Epithelial cell of esophagus (primary cell): ENCODE measurements at regions not wholly inside any gene's neighbourhood (a gene's known extent, or its start where the extent isn't known, plus 50 kb on each side); places are given as distances from the start of the nearest gene placed in this dataset.

Experiments used
- DNase-seq: peaks from one replicate; pipeline ENCODE4 v3.0.0; 2010; ENCODE audit warnings: low read depth
- H3K4me3 ChIP-seq: 2 replicates; pipeline ENCODE4 v1.5.1; 2011; ENCODE audit warnings: mild to moderate bottlenecking, low read length, control low read depth
- TF ChIP-seq, protein P1 (sequence below): IDR thresholded peaks from 2 replicates; pipeline ENCODE4 v1.5.1; 2011; ENCODE audit warnings: low read depth, mild to moderate bottlenecking, low read length, control low read depth, inconsistent platforms; ENCODE audit not compliant: insufficient read depth; ENCODE audit errors: missing control alignments

DNA sequence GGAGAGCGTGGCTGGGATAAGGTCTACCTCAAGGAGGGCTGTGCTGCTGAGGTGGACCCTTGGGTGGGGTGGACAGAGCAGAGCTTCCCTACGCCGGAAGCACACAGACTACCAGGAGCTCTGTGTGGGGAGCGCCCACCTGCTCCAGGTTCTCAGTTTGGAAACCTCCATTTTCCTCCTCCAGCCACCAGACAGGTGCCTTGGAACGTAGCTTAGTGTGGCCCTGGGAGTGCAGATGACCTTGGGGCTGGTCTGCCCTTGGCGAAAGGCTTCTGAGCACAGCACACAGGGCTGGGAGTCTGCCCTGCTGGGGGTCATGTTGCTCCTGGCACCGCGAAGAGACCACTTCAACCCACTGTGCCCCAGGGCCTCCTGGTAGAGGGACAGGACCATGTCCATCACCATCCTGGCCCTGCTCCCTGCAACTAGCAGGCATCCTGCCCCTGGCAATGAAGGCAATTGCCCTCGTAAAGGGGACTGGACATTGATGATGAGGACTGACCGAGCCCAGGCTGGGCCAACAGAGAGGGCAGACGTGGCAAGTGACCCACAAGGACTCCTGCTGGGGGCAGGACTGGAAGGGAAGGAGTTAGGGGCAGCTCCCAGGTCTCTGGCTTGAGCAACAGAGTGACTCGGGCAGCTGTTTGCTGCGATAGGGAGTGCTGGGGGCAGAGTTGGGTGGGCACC is 214.7 kb downstream of the CYP26B1 start:
- TF ChIP-seq, protein P1, sequence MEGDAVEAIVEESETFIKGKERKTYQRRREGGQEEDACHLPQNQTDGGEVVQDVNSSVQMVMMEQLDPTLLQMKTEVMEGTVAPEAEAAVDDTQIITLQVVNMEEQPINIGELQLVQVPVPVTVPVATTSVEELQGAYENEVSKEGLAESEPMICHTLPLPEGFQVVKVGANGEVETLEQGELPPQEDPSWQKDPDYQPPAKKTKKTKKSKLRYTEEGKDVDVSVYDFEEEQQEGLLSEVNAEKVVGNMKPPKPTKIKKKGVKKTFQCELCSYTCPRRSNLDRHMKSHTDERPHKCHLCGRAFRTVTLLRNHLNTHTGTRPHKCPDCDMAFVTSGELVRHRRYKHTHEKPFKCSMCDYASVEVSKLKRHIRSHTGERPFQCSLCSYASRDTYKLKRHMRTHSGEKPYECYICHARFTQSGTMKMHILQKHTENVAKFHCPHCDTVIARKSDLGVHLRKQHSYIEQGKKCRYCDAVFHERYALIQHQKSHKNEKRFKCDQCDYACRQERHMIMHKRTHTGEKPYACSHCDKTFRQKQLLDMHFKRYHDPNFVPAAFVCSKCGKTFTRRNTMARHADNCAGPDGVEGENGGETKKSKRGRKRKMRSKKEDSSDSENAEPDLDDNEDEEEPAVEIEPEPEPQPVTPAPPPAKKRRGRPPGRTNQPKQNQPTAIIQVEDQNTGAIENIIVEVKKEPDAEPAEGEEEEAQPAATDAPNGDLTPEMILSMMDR: no peak
- no peak for DNase-seq
- no peak overlapping the region for H3K4me3 ChIP-seq

DNA sequence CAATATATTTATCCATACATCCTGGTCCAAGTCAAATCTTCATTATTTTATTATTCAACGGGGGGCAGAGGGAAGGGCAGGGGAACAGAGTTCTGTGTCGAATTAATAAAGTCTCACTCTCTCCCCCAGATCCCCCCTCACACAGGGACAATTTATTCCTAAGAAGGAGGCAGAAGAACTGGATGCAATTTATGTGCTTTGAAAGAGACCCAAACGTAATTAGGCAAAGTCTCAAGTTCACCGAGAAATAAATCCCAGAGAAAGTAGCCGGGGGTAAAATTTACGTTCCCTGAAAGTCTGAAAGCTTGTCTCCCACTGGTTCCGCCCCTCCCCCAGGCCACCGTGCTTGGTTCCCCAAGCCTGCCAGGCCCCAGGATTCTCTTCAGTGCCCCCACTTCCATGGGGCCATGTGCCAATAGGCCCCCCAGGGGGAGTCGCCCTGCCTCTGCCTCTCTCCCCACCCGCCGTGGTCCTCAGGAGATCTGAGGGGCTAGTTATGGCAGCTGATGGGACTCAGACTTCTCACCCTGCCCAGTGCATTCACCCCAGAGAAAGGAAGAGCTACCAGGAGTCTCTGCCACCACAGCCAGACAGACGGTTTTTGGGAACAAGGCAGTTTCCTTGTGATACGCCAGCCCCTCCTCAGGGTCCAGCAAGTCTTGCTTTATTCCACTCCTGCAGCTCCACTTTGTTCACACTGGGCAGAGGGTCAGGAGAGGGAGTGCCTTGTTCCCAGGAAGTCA is 215.5 kb downstream of the CYP26B1 start:
- H3K4me3 ChIP-seq: no peak overlapping the region
- no peak for DNase-seq
- TF ChIP-seq, protein P1: no peak

DNA sequence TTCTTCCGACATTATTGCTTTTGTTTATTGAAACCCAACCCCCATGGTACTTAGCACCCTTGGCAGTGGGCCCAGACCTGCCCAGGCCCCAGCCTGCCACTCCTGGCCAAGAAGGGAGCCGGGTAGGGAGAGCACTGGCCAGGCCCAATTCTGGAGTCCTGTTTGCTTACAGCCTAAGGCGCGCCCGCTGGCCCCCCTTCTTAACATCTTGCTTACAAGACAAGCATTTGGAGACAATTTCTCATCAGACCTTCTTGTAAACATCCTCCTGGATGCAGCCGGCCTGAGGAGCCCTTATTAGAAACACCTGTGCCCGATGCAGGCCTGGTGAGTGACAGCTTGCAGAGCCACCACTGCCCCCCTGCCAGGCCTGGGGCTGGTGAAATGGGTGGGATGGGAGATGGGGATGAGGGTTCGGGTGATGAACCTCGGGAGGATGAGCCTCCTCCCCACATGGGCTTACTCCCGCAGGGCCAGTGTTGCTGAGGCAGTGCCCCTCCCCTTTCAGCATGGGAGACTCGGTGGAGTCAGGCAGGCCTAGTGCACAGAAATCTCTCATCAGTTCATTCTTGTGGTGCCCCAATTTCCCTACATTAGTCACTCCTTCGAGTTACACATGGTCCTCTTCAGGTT is 217.5 kb downstream of the CYP26B1 start:
- H3K4me3 ChIP-seq: no peak overlapping the region
- DNase-seq: no peak
- TF ChIP-seq, protein P1: no peak

DNA sequence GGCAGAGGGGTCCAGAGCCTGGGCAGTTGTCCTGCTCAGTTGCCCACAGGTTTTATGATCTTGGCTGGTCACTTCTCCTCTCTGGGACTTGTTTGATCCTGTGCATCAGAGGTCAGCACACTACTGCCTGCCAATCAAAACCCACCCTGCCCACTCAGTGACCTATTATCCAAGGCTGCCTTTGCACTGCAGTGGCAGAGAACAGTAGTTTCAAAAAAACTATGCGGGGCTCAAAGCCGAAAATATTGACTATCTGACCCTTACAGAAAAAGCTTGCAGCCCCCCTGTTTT is 218.2 kb downstream of the CYP26B1 start:
- no peak for DNase-seq
- no peak overlapping the region for H3K4me3 ChIP-seq
- TF ChIP-seq, protein P1: no peak

DNA sequence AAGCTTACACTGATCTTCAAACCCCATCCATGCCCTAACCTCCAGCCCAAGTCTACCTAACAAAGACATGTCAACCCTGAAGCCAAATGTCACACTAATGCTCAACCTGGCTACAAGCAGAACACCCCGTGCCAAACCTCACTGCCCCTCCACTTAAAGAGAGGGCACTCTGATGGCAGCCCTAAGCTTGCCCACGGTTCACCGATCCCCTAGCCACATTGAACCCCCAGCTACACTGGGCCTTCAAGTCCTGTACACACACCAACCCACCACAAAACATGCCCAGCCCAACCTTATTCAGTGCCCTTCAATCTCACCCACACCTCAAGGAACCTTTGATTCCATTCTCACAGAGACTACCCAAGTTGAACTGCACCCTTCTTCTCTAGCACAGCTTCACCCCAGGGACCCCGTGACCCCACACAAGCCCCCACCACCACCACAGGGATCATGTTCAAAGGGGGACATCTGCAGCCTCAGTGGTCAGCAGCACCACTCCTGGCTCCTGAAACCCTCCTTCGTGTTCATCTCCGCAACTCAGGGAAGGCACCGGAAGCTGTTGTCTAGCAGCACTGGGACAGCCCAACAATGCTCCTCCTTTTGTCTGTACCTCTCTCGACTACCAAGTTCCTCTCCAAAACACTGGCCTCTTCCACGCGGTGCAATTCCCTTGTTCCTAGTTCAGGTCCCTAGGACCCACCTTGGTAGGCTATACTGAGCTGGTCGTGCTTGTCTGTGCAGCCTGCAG is 218.8 kb downstream of the CYP26B1 start:
- TF ChIP-seq, protein P1: no peak
- no peak for DNase-seq
- H3K4me3 ChIP-seq: no peak overlapping the region

DNA sequence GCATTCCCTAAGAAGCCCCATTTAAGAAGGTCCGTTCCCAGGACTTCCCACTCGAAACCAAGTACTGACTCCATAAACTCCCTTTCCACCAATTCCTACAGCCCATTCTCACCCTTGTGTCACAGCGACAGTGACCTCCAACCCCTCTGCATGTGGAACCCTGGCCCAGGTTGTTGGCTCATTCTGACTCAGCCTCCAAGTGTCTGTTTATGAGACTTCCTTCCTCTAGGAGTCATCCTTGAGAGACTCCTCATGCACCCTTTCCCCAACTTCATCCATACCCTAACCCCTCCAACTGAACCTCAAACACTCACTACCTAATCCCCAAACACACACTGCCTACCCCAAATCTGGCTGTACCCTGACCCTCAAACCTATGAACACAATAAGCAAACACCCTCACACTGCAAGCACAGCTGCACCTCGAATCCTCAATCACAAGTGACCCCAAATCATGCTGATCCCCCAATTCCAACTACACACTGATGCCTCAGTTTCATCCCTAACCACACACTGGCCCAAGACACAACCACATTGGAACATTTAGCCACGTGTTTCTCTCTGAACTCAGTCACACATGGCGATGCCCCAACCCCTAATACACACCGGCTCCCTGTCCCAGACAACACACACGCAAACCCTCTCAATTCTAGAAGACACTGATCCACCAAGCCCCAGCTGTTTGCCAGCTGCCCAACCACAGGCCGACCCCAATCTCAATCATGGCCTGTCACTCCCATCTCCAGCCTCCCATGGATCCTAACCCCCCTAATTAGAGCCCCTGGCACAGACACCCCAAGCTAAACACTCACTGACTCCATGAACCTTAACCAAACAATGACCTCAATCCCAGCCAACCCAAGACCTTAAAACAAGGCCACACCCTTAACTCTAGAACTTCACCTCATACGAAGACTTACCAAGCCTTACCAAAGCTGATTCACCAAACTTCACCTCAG is 219.6 kb downstream of the CYP26B1 start:
- no peak for DNase-seq
- H3K4me3 ChIP-seq: no peak overlapping the region
- TF ChIP-seq, protein P1: no peak
